ENCODE measurements at regions not wholly inside any gene's neighbourhood (a gene's known extent, or its start where the extent isn't known, plus 50 kb on each side); places are given as distances from the start of the nearest gene placed in this dataset.

GRCh38 chr13:34469196-34469986, 472.7 kb upstream of the NBEA start:
- no peak for TF ChIP-seq CTCF (IDR thresholded peaks at IDR 0.05; ENCODE audit: low read depth, low read length, missing input control)
- TF ChIP-seq RAD21 (IDR thresholded peaks at IDR 0.05), result no peak
- TF ChIP-seq, protein P1, sequence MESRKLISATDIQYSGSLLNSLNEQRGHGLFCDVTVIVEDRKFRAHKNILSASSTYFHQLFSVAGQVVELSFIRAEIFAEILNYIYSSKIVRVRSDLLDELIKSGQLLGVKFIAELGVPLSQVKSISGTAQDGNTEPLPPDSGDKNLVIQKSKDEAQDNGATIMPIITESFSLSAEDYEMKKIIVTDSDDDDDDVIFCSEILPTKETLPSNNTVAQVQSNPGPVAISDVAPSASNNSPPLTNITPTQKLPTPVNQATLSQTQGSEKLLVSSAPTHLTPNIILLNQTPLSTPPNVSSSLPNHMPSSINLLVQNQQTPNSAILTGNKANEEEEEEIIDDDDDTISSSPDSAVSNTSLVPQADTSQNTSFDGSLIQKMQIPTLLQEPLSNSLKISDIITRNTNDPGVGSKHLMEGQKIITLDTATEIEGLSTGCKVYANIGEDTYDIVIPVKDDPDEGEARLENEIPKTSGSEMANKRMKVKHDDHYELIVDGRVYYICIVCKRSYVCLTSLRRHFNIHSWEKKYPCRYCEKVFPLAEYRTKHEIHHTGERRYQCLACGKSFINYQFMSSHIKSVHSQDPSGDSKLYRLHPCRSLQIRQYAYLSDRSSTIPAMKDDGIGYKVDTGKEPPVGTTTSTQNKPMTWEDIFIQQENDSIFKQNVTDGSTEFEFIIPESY (IDR thresholded peaks at IDR 0.05), result no peak
- no peak for TF ChIP-seq RXRA (IDR thresholded peaks at IDR 0.05)
- TF ChIP-seq, protein P2, sequence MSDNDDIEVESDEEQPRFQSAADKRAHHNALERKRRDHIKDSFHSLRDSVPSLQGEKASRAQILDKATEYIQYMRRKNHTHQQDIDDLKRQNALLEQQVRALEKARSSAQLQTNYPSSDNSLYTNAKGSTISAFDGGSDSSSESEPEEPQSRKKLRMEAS (IDR thresholded peaks at IDR 0.05), result no peak
- no peak for TF ChIP-seq REST (IDR thresholded peaks at IDR 0.05)
- TF ChIP-seq YY1 (IDR thresholded peaks at IDR 0.05), result no peak
- no peak for TF ChIP-seq TAF1 (conservative IDR thresholded peaks at IDR 0.05)
- TF ChIP-seq EGR1 (IDR thresholded peaks at IDR 0.05; ENCODE audit: low read depth in 2 of 2), result no peak
- TF ChIP-seq SP1 (IDR thresholded peaks at IDR 0.05), result no peak
- no peak for TF ChIP-seq HNF4G (IDR thresholded peaks at IDR 0.05)

All from liver (tissue), 3 donors.